ENCODE measurements at regions not wholly inside any gene's neighbourhood (a gene's known extent, or its start where the extent isn't known, plus 50 kb on each side); places are given as distances from the start of the nearest gene placed in this dataset.
A peak's percentile ranks its signal among the peaks of the same experiment; 100 is the strongest.

- Histone ChIP-seq H3K27me3 (ENCODE audit: control insufficient read depth, insufficient read depth, low read length) (no peaks in the 10 kb centered on the region), H3K9me3 (ENCODE audit: control insufficient read depth, insufficient read depth, low read length) (no peaks in the 10 kb centered on the region), H3K36me3 (ENCODE audit: control insufficient read depth, insufficient read depth, low read length) (no peaks in the 10 kb centered on the region), H3K4me1 (ENCODE audit: control insufficient read depth, insufficient read depth, low read length) (no peaks in the 10 kb centered on the region), H3K4me3 (ENCODE audit: low read depth, low read length) (no peak overlapping the region), H3K27ac (ENCODE audit: low read depth, low read length) (no peak overlapping the region)
- DNase-seq (ENCODE audit: low read depth in 4 of 6, low spot score in 6 of 6): no peak
- WGBS (ENCODE audit: insufficient coverage): 55% methylated on average over 1 of the region's 1 CpG
Observed at GRCh38 chr11:116335078-116335477, 437.7 kb downstream of the BUD13 start.

- 94% methylated on average over 3 of the region's 3 CpGs for WGBS (ENCODE audit: insufficient coverage)
- no peak overlapping the region for H3K27ac ChIP-seq (ENCODE audit: low read depth, low read length)
- no peaks in the 10 kb centered on the region for H3K4me1 ChIP-seq (ENCODE audit: control insufficient read depth, insufficient read depth, low read length)
- H3K27me3 ChIP-seq (ENCODE audit: control insufficient read depth, insufficient read depth, low read length): no peaks in the 10 kb centered on the region
- DNase-seq (ENCODE audit: low read depth in 4 of 6, low spot score in 6 of 6): no peak
- H3K4me3 ChIP-seq (ENCODE audit: low read depth, low read length): no peak overlapping the region
- H3K9me3 ChIP-seq (ENCODE audit: control insufficient read depth, insufficient read depth, low read length): no peaks in the 10 kb centered on the region
- no peaks in the 10 kb centered on the region for H3K36me3 ChIP-seq (ENCODE audit: control insufficient read depth, insufficient read depth, low read length)
Observed at GRCh38 chr11:116334596-116334995, 438.2 kb downstream of the BUD13 start.

GRCh38 chr11:116333001-116333535, 439.7 kb downstream of the BUD13 start:
- 71% methylated on average over 1 of the region's 3 CpGs for WGBS (ENCODE audit: insufficient coverage)
- no peaks in the 10 kb centered on the region for H3K27me3 ChIP-seq (ENCODE audit: control insufficient read depth, insufficient read depth, low read length)
- no peaks in the 10 kb centered on the region for H3K36me3 ChIP-seq (ENCODE audit: control insufficient read depth, insufficient read depth, low read length)
- H3K9me3 ChIP-seq (ENCODE audit: control insufficient read depth, insufficient read depth, low read length): no peaks in the 10 kb centered on the region
- H3K4me1 ChIP-seq (ENCODE audit: control insufficient read depth, insufficient read depth, low read length): no peaks in the 10 kb centered on the region
- H3K4me3 ChIP-seq (ENCODE audit: low read depth, low read length): no peak overlapping the region
- no peak overlapping the region for H3K27ac ChIP-seq (ENCODE audit: low read depth, low read length)
- no peak for DNase-seq (ENCODE audit: low read depth in 4 of 6, low spot score in 6 of 6)

GRCh38 chr11:116332391-116332790, 440.4 kb downstream of the BUD13 start:
- Histone ChIP-seq H3K4me3 (ENCODE audit: low read depth, low read length) (no peak overlapping the region), H3K27me3 (ENCODE audit: control insufficient read depth, insufficient read depth, low read length) (no peaks in the 10 kb centered on the region), H3K4me1 (ENCODE audit: control insufficient read depth, insufficient read depth, low read length) (no peaks in the 10 kb centered on the region), H3K9me3 (ENCODE audit: control insufficient read depth, insufficient read depth, low read length) (no peaks in the 10 kb centered on the region), H3K27ac (ENCODE audit: low read depth, low read length) (no peak overlapping the region), H3K36me3 (ENCODE audit: control insufficient read depth, insufficient read depth, low read length) (no peaks in the 10 kb centered on the region)
- WGBS (ENCODE audit: insufficient coverage): 80% methylated on average over 1 of the region's 8 CpGs
- DNase-seq (ENCODE audit: low read depth in 4 of 6, low spot score in 6 of 6): peak in 1 of 6 donors; percentile 68

- Histone ChIP-seq H3K4me1 (ENCODE audit: control insufficient read depth, insufficient read depth, low read length) (no peaks in the 10 kb centered on the region), H3K27ac (ENCODE audit: low read depth, low read length) (no peak overlapping the region), H3K27me3 (ENCODE audit: control insufficient read depth, insufficient read depth, low read length) (no peaks in the 10 kb centered on the region), H3K4me3 (ENCODE audit: low read depth, low read length) (no peak overlapping the region), H3K9me3 (ENCODE audit: control insufficient read depth, insufficient read depth, low read length) (no peaks in the 10 kb centered on the region), H3K36me3 (ENCODE audit: control insufficient read depth, insufficient read depth, low read length) (no peaks in the 10 kb centered on the region)
- no peak for DNase-seq (ENCODE audit: low read depth in 4 of 6, low spot score in 6 of 6)
- 100% methylated on average over 1 of the region's 4 CpGs for WGBS (ENCODE audit: insufficient coverage)
Observed at GRCh38 chr11:116331381-116331780, 441.4 kb downstream of the BUD13 start.

- peak in 1 of 6 donors; percentile 31 for DNase-seq (ENCODE audit: low read depth in 4 of 6, low spot score in 6 of 6)
- no peaks in the 10 kb centered on the region for H3K27me3 ChIP-seq (ENCODE audit: control insufficient read depth, insufficient read depth, low read length)
- no peak overlapping the region for H3K27ac ChIP-seq (ENCODE audit: low read depth, low read length)
- H3K36me3 ChIP-seq (ENCODE audit: control insufficient read depth, insufficient read depth, low read length): no peaks in the 10 kb centered on the region
- no peaks in the 10 kb centered on the region for H3K9me3 ChIP-seq (ENCODE audit: control insufficient read depth, insufficient read depth, low read length)
- 85% methylated on average over 7 of the region's 7 CpGs for WGBS (ENCODE audit: insufficient coverage)
- H3K4me1 ChIP-seq (ENCODE audit: control insufficient read depth, insufficient read depth, low read length): no peaks in the 10 kb centered on the region
- H3K4me3 ChIP-seq (ENCODE audit: low read depth, low read length): no peak overlapping the region
Observed at GRCh38 chr11:116330439-116331185, 442.2 kb downstream of the BUD13 start.

- Histone ChIP-seq H3K4me1 (ENCODE audit: control insufficient read depth, insufficient read depth, low read length) (no peaks in the 10 kb centered on the region), H3K36me3 (ENCODE audit: control insufficient read depth, insufficient read depth, low read length) (no peaks in the 10 kb centered on the region), H3K4me3 (ENCODE audit: low read depth, low read length) (no peak overlapping the region), H3K9me3 (ENCODE audit: control insufficient read depth, insufficient read depth, low read length) (no peaks in the 10 kb centered on the region), H3K27me3 (ENCODE audit: control insufficient read depth, insufficient read depth, low read length) (no peaks in the 10 kb centered on the region), H3K27ac (ENCODE audit: low read depth, low read length) (no peak overlapping the region)
- no peak for DNase-seq (ENCODE audit: low read depth in 4 of 6, low spot score in 6 of 6)
- WGBS (ENCODE audit: insufficient coverage): 87% methylated on average over 6 of the region's 9 CpGs
Observed at GRCh38 chr11:116329354-116330090, 443.3 kb downstream of the BUD13 start.

GRCh38 chr11:116328851-116329250, 443.9 kb downstream of the BUD13 start:
- Histone ChIP-seq H3K9me3 (ENCODE audit: control insufficient read depth, insufficient read depth, low read length) (no peaks in the 10 kb centered on the region), H3K27me3 (ENCODE audit: control insufficient read depth, insufficient read depth, low read length) (no peaks in the 10 kb centered on the region), H3K27ac (ENCODE audit: low read depth, low read length) (no peak overlapping the region), H3K4me3 (ENCODE audit: low read depth, low read length) (no peak overlapping the region), H3K36me3 (ENCODE audit: control insufficient read depth, insufficient read depth, low read length) (no peaks in the 10 kb centered on the region), H3K4me1 (ENCODE audit: control insufficient read depth, insufficient read depth, low read length) (no peaks in the 10 kb centered on the region)
- WGBS (ENCODE audit: insufficient coverage): 88% methylated on average over 3 of the region's 3 CpGs
- DNase-seq (ENCODE audit: low read depth in 4 of 6, low spot score in 6 of 6): no peak

- no peak for DNase-seq (ENCODE audit: low read depth in 4 of 6, low spot score in 6 of 6)
- 89% methylated on average over 3 of the region's 4 CpGs for WGBS (ENCODE audit: insufficient coverage)
- H3K9me3 ChIP-seq (ENCODE audit: control insufficient read depth, insufficient read depth, low read length): no peaks in the 10 kb centered on the region
- no peaks in the 10 kb centered on the region for H3K36me3 ChIP-seq (ENCODE audit: control insufficient read depth, insufficient read depth, low read length)
- no peaks in the 10 kb centered on the region for H3K27me3 ChIP-seq (ENCODE audit: control insufficient read depth, insufficient read depth, low read length)
- H3K4me1 ChIP-seq (ENCODE audit: control insufficient read depth, insufficient read depth, low read length): no peaks in the 10 kb centered on the region
- H3K4me3 ChIP-seq (ENCODE audit: low read depth, low read length): no peak overlapping the region
- H3K27ac ChIP-seq (ENCODE audit: low read depth, low read length): no peak overlapping the region
Observed at GRCh38 chr11:116328391-116328790, 444.4 kb downstream of the BUD13 start.

GRCh38 chr11:116326146-116326545, 446.6 kb downstream of the BUD13 start:
- Histone ChIP-seq H3K9me3 (ENCODE audit: control insufficient read depth, insufficient read depth, low read length) (no peaks in the 10 kb centered on the region), H3K4me3 (ENCODE audit: low read depth, low read length) (no peak overlapping the region), H3K27ac (ENCODE audit: low read depth, low read length) (no peak overlapping the region), H3K36me3 (ENCODE audit: control insufficient read depth, insufficient read depth, low read length) (no peaks in the 10 kb centered on the region), H3K27me3 (ENCODE audit: control insufficient read depth, insufficient read depth, low read length) (no peaks in the 10 kb centered on the region), H3K4me1 (ENCODE audit: control insufficient read depth, insufficient read depth, low read length) (no peaks in the 10 kb centered on the region)
- DNase-seq (ENCODE audit: low read depth in 4 of 6, low spot score in 6 of 6): no peak
- 56% methylated on average over 1 of the region's 2 CpGs for WGBS (ENCODE audit: insufficient coverage)
